ENCODE measurements at regions not wholly inside any gene's neighbourhood (a gene's known extent, or its start where the extent isn't known, plus 50 kb on each side); places are given as distances from the start of the nearest gene placed in this dataset.

- TF ChIP-seq CTCF (IDR thresholded peaks at IDR 0.05 in 8 of 11, conservative IDR thresholded peaks at IDR 0.05 in 3 of 11) (no peak), POLR2AphosphoS5 (IDR thresholded peaks at IDR 0.05) (no peak)
Measured at GRCh38 chr11:109849946-109850345, 243.2 kb upstream of the ZC3H12C start.

Measured in spleen (tissue), 7 donors.